OCI-LY1 (cell line): ENCODE measurements at regions not wholly inside any gene's neighbourhood (a gene's known extent, or its start where the extent isn't known, plus 50 kb on each side); places are given as distances from the start of the nearest gene placed in this dataset.

Experiments used
- H2AFZ ChIP-seq: fragments of 200-600 bp; sonication (generic), shearing (Covaris generic); 2 replicates; pipeline ENCODE4 v1.6.0; 2014; ENCODE audit warnings: antibody characterized with exemption, mild to moderate bottlenecking, low read length
- H3F3A ChIP-seq: fragments of 200-600 bp; sonication (generic), shearing (Covaris generic); 2 replicates; pipeline ENCODE4 v1.6.0; 2014; ENCODE audit warnings: mild to moderate bottlenecking, antibody characterized with exemption, low read length, moderate library complexity; ENCODE audit not compliant: insufficient read depth
- H3K27ac ChIP-seq: fragments of 200-600 bp; sonication (generic); 2 replicates; pipeline ENCODE4 v1.5.1; 2014; ENCODE audit warnings: low read length, mixed run types, mild to moderate bottlenecking, low read depth; ENCODE audit not compliant: poor library complexity, severe bottlenecking
- H3K27me3 ChIP-seq: fragments of 200-600 bp; sonication (generic); 2 replicates; pipeline ENCODE4 v1.6.0; 2014; ENCODE audit warnings: antibody characterized with exemption, mild to moderate bottlenecking, low read length, moderate library complexity; ENCODE audit not compliant: insufficient read depth
- H3K36me3 ChIP-seq: fragments of 200-600 bp; sonication (generic); 2 replicates; pipeline ENCODE4 v1.6.1; 2014; ENCODE audit warnings: mild to moderate bottlenecking, antibody characterized with exemption, low read length, moderate library complexity, mixed read lengths; ENCODE audit not compliant: insufficient read depth
- H3K4me1 ChIP-seq: fragments of 200-600 bp; sonication (generic); 2 replicates; pipeline ENCODE4 v1.5.1; 2014; ENCODE audit warnings: mild to moderate bottlenecking, low read length, moderate library complexity; ENCODE audit not compliant: insufficient read depth, severe bottlenecking
- H3K4me2 ChIP-seq: fragments of 200-600 bp; sonication (generic), shearing (Covaris generic); 2 replicates; pipeline ENCODE4 v1.6.1; 2014; ENCODE audit warnings: low read length
- H3K4me3 ChIP-seq: fragments of 200-600 bp; sonication (generic); 2 replicates; pipeline ENCODE4 v1.5.1; 2014; ENCODE audit warnings: low read length, low read depth, mild to moderate bottlenecking, mixed read lengths; ENCODE audit not compliant: poor library complexity, severe bottlenecking
- H3K79me2 ChIP-seq: fragments of 200-600 bp; shearing (Covaris generic); 2 replicates; pipeline ENCODE4 v1.6.1; 2016; ENCODE audit warnings: mixed run types, low read length, mixed read lengths; ENCODE audit not compliant: insufficient read depth
- H3K9ac ChIP-seq: fragments of 200-600 bp; sonication (generic), shearing (Covaris generic); 2 replicates; pipeline ENCODE4 v1.6.1; 2014; ENCODE audit warnings: mild to moderate bottlenecking, low read length, mixed read lengths
- H3K9me2 ChIP-seq: fragments of 200-600 bp; sonication (generic), shearing (Covaris generic); 2 replicates; pipeline ENCODE4 v1.6.1; 2014; ENCODE audit warnings: low read depth, mild to moderate bottlenecking, low read length, mixed read lengths
- H3K9me3 ChIP-seq: fragments of 200-600 bp; shearing (Covaris generic); 2 replicates; pipeline ENCODE4 v1.6.1; 2014; ENCODE audit warnings: low read length, mixed read lengths
- H4K20me1 ChIP-seq: fragments of 200-600 bp; sonication (generic), shearing (Covaris generic); 2 replicates; pipeline ENCODE4 v1.6.0; 2016; ENCODE audit warnings: mild to moderate bottlenecking, low read length; ENCODE audit not compliant: insufficient read depth
- CTCF ChIP-seq: fragments of 200-600 bp; sonication (generic), shearing (Covaris generic); IDR thresholded peaks from 2 replicates; pipeline ENCODE4 v1.5.1; 2017; ENCODE audit warnings: mild to moderate bottlenecking, antibody characterized with exemption, low read length, moderate library complexity, mixed read lengths
- EZH2 ChIP-seq: fragments of 200-600 bp; sonication (generic), shearing (Covaris generic); IDR thresholded peaks from 2 replicates; pipeline ENCODE4 v1.8.0; 2017; ENCODE audit warnings: borderline replicate concordance, mixed run types, mild to moderate bottlenecking, antibody characterized with exemption, low read length, moderate library complexity, mixed read lengths

DNA sequence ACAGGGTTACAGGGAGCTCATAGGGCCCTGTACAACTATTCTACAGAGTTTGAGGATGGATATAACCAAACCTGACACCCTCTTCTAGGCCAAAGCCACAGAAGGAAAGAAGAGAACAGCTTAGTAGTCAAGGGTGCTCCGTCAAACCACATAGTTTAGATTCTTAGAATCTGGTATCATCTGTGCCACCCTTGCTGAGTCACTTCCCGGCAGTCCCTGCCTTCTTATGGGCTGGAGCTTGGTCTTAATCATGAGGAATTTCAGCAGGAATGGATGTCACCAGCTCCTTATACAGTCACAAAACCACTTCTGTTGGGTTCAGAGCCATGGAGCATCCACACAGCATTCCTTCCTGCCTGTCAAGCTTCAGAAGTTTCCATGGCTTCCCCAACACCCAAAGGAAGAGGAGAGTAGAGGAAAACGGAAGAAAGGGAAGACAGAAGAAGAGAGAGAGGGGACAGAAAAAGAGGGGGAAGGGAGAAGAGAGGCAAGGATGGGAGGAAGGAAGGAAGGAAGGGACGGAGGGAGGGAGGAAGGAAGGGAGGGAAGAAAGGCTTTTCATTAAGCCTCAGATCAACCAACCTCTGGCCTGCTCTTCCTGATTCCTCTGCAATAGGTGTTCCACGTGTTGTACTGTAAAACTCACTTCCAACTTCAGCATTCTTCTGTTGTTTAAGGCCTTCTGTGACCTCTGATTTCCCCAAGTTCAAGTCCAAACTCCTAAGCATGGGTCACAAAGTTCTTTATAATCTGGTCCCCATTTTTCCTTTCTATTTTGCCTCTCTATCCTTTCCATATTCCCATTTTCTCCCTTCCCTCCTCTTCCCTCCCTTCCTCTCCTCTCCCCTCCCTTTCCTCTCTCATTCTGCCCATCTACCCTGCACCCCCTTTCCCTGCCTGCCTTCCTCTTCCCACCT, 246.1 kb upstream of the TNP1 start:
- Histone ChIP-seq H2AFZ (no peak overlapping the region), H3K4me1 (no peaks in the 10 kb centered on the region), H3K9me2 (no peaks in the 10 kb centered on the region), H3K79me2 (no peaks in the 10 kb centered on the region), H4K20me1 (no peaks in the 10 kb centered on the region), H3F3A (no peaks in the 10 kb centered on the region), H3K36me3 (no peaks in the 10 kb centered on the region), H3K4me3 (no peak overlapping the region), H3K27ac (no peak overlapping the region), H3K9me3 (no peaks in the 10 kb centered on the region), H3K27me3 (no peaks in the 10 kb centered on the region), H3K9ac (no peak overlapping the region), H3K4me2 (no peak overlapping the region)
- TF ChIP-seq CTCF = no peak
- TF ChIP-seq EZH2 = no peak

DNA sequence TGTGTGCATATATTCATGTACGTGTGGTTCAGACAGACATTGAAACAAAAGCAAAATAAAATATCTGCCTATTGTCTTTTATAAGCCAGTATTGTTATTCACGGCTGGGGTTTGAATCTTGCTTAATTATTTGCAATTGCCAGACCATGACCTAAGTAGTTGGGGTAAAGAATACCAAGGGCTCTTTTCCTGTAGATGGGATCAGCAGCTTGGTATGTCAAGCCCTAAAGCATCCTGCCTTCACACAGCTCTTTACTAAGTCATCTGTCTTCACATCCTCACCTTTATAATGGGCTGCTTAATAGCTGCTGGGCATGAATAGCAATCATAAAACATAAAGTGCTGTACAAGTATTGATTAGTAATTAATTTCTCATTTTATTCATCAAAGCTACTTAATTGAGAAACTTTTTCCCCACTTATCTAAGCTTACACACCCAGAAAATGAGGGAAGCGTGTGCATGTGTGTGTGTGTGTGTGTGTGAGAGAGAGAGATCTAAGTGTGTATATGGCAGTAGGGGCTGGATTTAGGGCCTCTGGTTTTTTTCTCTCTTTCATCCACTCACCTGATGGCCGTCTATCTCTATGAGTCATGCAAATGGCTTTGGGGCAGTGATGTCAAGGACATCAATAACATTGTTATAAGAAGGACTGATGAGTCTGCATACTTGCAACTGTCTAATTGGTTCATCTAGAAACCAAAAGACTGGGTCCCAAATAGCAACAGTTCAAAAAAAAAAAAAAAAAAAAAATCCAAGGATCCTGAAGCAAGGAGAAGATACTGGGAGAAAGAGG, 244.1 kb upstream of the TNP1 start:
- Histone ChIP-seq H3K9ac (no peak overlapping the region), H3K9me3 (no peaks in the 10 kb centered on the region), H3K4me3 (no peak overlapping the region), H4K20me1 (no peaks in the 10 kb centered on the region), H3K36me3 (no peaks in the 10 kb centered on the region), H3K79me2 (no peaks in the 10 kb centered on the region), H3F3A (no peaks in the 10 kb centered on the region), H2AFZ (no peak overlapping the region), H3K9me2 (no peaks in the 10 kb centered on the region), H3K4me1 (no peaks in the 10 kb centered on the region), H3K4me2 (no peak overlapping the region), H3K27me3 (no peaks in the 10 kb centered on the region), H3K27ac (no peak overlapping the region)
- TF ChIP-seq CTCF (no peak), EZH2 (no peak)

DNA sequence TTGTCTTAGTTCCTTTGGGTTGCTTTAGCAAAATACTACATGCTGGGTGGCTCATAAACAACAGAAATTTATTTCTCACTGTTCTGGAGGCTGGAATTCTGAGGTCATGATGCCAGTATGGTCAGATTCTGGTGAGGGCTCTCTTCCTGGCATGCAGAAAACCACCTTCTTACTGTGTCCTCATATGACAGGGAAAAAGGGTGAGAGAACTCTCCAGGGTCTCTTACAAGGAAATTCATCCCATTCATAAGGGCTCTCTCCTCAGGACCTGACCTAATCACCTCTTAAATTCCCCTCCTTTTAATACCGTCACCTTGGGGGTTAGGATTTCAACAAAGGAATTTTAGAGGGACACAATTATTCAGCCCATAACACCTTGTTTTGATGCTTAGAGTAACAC, 243.1 kb upstream of the TNP1 start:
- Histone ChIP-seq H3K4me3 (no peak overlapping the region), H3K27me3 (no peaks in the 10 kb centered on the region), H3K36me3 (no peaks in the 10 kb centered on the region), H3K4me1 (no peaks in the 10 kb centered on the region), H3K9me2 (no peaks in the 10 kb centered on the region), H4K20me1 (no peaks in the 10 kb centered on the region), H3F3A (no peaks in the 10 kb centered on the region), H3K9me3 (no peaks in the 10 kb centered on the region), H3K79me2 (no peaks in the 10 kb centered on the region), H3K27ac (no peak overlapping the region), H2AFZ (no peak overlapping the region), H3K9ac (no peak overlapping the region), H3K4me2 (no peak overlapping the region)
- TF ChIP-seq CTCF (no peak), EZH2 (no peak)
